Mesenchymal stem cell (in vitro differentiated cells and primary cell): ENCODE measurements at regions not wholly inside any gene's neighbourhood (a gene's known extent, or its start where the extent isn't known, plus 50 kb on each side); places are given as distances from the start of the nearest gene placed in this dataset.
"Not testable (repeated sequence)": the region's sequence is repeated elsewhere in the genome, so short reads cannot be mapped to it uniquely, and the experiment has no call there.

Experiments
- DNase-seq: peaks from one replicate; pipeline ENCODE4 v3.0.0-alpha.2; 2013
- H2AFZ ChIP-seq: one replicate; pipeline ENCODE4 v1.6.1; 2013; ENCODE audit warnings: low read depth, mild to moderate bottlenecking, control low read depth, inconsistent platforms, low read length, moderate library complexity
- H2AK5ac ChIP-seq: 2 replicates; pipeline ENCODE4 v1.6.1; 2013; ENCODE audit warnings: low read length, moderate library complexity, mild to moderate bottlenecking, inconsistent platforms; ENCODE audit not compliant: severe bottlenecking
- H2BK120ac ChIP-seq: one replicate; pipeline ENCODE4 v1.6.1; 2013; ENCODE audit warnings: low read depth, mild to moderate bottlenecking, inconsistent platforms, low read length, moderate library complexity
- H2BK12ac ChIP-seq, 2 experiments: one replicate each; pipeline ENCODE4 v1.6.1; 2013; ENCODE audit warnings: inconsistent platforms in 2 of 2, low read length in 2 of 2, mild to moderate bottlenecking in 2 of 2, moderate library complexity in 2 of 2, control low read depth in 1 of 2
- H2BK15ac ChIP-seq: one replicate; pipeline ENCODE4 v1.6.1; 2013; ENCODE audit warnings: mild to moderate bottlenecking, low read depth, inconsistent platforms; ENCODE audit not compliant: poor library complexity, severe bottlenecking
- H2BK5ac ChIP-seq: 2 replicates; pipeline ENCODE4 v1.6.1; 2013; ENCODE audit warnings: low read depth, mild to moderate bottlenecking, low read length, control low read depth, inconsistent platforms; ENCODE audit not compliant: poor library complexity, severe bottlenecking
- H3K14ac ChIP-seq, 2 experiments: one replicate each; pipeline ENCODE4 v1.6.1; 2013; ENCODE audit warnings: inconsistent platforms in 2 of 2, low read length in 2 of 2, control low read depth in 1 of 2, mild to moderate bottlenecking in 1 of 2, moderate library complexity in 1 of 2
- H3K18ac ChIP-seq, 2 experiments: one replicate each; pipeline ENCODE4 v1.6.1; 2013; ENCODE audit warnings: inconsistent platforms in 2 of 2, low read length in 2 of 2, control low read depth in 1 of 2, low read depth in 1 of 2, mild to moderate bottlenecking in 1 of 2
- H3K23ac ChIP-seq, 2 experiments: one replicate each; pipeline ENCODE4 v1.6.1; 2013; ENCODE audit warnings: inconsistent platforms in 2 of 2, low read length in 2 of 2, mild to moderate bottlenecking in 2 of 2, moderate library complexity in 2 of 2, control low read depth in 1 of 2
- H3K27ac ChIP-seq: 2 replicates; pipeline ENCODE4 v1.5.1; 2013; ENCODE audit warnings: mild to moderate bottlenecking, moderate library complexity, low read length, control low read depth, inconsistent platforms; ENCODE audit not compliant: poor library complexity, severe bottlenecking
- H3K27me3 ChIP-seq, 2 experiments: 2 replicates each; pipeline versions ENCODE4 v1.6.1 to v1.7.0; 2013; ENCODE audit warnings: low read length in 2 of 2, mild to moderate bottlenecking in 2 of 2, moderate library complexity in 2 of 2, control low read depth in 1 of 2, inconsistent platforms in 1 of 2; ENCODE audit not compliant: control insufficient read depth in 1 of 2, insufficient read depth in 1 of 2
- H3K36me3 ChIP-seq, 2 experiments: 2 replicates each; pipeline versions ENCODE4 v1.6.1 to v1.7.0; 2013; ENCODE audit warnings: low read length in 2 of 2, control low read depth in 1 of 2, inconsistent platforms in 1 of 2, low read depth in 1 of 2, mild to moderate bottlenecking in 1 of 2; ENCODE audit not compliant: insufficient read depth in 2 of 2, control insufficient read depth in 1 of 2
- H3K4ac ChIP-seq, 2 experiments: one replicate each; pipeline ENCODE4 v1.6.1; 2013; ENCODE audit warnings: inconsistent platforms in 2 of 2, low read length in 2 of 2, mild to moderate bottlenecking in 2 of 2, moderate library complexity in 2 of 2, control low read depth in 1 of 2, low read depth in 1 of 2
- H3K4me1 ChIP-seq: 2 replicates; pipeline ENCODE4 v1.6.1; 2013; ENCODE audit warnings: low read depth, low read length, control low read depth; ENCODE audit not compliant: control insufficient read depth, insufficient read depth
- H3K4me2 ChIP-seq: 2 replicates; pipeline ENCODE4 v1.6.1; 2013; ENCODE audit warnings: low read length, mild to moderate bottlenecking, inconsistent platforms; ENCODE audit not compliant: poor library complexity, severe bottlenecking
- H3K4me3 ChIP-seq, 2 experiments: 2 replicates each; pipeline versions ENCODE4 v1.5.1 to v1.7.0; 2013; ENCODE audit warnings: low read length in 2 of 2, mild to moderate bottlenecking in 2 of 2, control low read depth in 1 of 2, low read depth in 1 of 2; ENCODE audit not compliant: insufficient read depth in 1 of 2
- H3K79me1 ChIP-seq: replicated peaks from 2 replicates; pipeline ENCODE4 v1.6.1; 2013; ENCODE audit warnings: mild to moderate bottlenecking, control low read depth, low read length, inconsistent platforms; ENCODE audit not compliant: poor library complexity, severe bottlenecking
- H3K9ac ChIP-seq: 2 replicates; pipeline ENCODE4 v1.7.0; 2013; ENCODE audit warnings: mild to moderate bottlenecking, low read length, moderate library complexity
- H3K9me3 ChIP-seq: 2 replicates; pipeline ENCODE4 v1.7.0; 2013; ENCODE audit warnings: mild to moderate bottlenecking, low read length; ENCODE audit not compliant: control insufficient read depth
- H4K8ac ChIP-seq: one replicate; pipeline ENCODE4 v1.6.1; 2013; ENCODE audit warnings: inconsistent platforms, mild to moderate bottlenecking, low read length, moderate library complexity
- H4K91ac ChIP-seq: one replicate; pipeline ENCODE4 v1.6.1; 2013; ENCODE audit warnings: mild to moderate bottlenecking, low read length, inconsistent platforms
- WGBS: methylation state at CpG from one replicate; pipeline ENCODE4 v1.1.7; 2013; ENCODE audit warnings: mixed read lengths; 5-methylcytosine and 5-hydroxymethylcytosine counted together

- WGBS, result 0% methylated on average over 1 of the region's 1 CpG
- Histone ChIP-seq H3K9me3 (no peaks in the 10 kb centered on the region), H2AFZ (no peak overlapping the region), H3K14ac (no peak overlapping the region), H3K4ac (no peak overlapping the region), H4K8ac (no peak overlapping the region), H2AK5ac (no peak overlapping the region), H3K4me2 (no peak overlapping the region), H3K36me3 (no peaks in the 10 kb centered on the region), H2BK12ac (no peak overlapping the region), H4K91ac (no peak overlapping the region), H3K79me1 (no peaks in the 10 kb centered on the region), H3K4me1 (peaks cover 2% of the 10 kb centered on the region), H3K27me3 (no peaks in the 10 kb centered on the region), H3K23ac (no peak overlapping the region), H3K4me3 (no peak overlapping the region), H3K27ac (no peak overlapping the region), H3K18ac (no peak overlapping the region), H3K9ac (peak overlapping the region; percentile 19), H2BK120ac (no peak overlapping the region), H2BK15ac (no peak overlapping the region), H2BK5ac (no peak overlapping the region)
- peak; percentile 78 for DNase-seq
Measured at GRCh38 chr12:65675141-65675621, 149.1 kb upstream of the HMGA2 start.

- not testable (repeated sequence) for H3K27ac ChIP-seq, H4K8ac ChIP-seq, H3K27me3 ChIP-seq, H2AFZ ChIP-seq, H3K18ac ChIP-seq, H2BK120ac ChIP-seq, H3K4me1 ChIP-seq, H2BK15ac ChIP-seq, H3K36me3 ChIP-seq, H3K4me3 ChIP-seq, H3K23ac ChIP-seq, H2BK12ac ChIP-seq, H3K9me3 ChIP-seq, H3K4ac ChIP-seq, H2BK5ac ChIP-seq, DNase-seq, H3K79me1 ChIP-seq, H3K14ac ChIP-seq, H2AK5ac ChIP-seq, H4K91ac ChIP-seq, H3K9ac ChIP-seq, H3K4me2 ChIP-seq
- 95% methylated on average over 3 of the region's 4 CpGs for WGBS
Measured at GRCh38 chr12:65678172-65678571, 146.1 kb upstream of the HMGA2 start.

- H3K27me3 ChIP-seq, result no peaks in the 10 kb centered on the region
- H3K9ac ChIP-seq, result no peak overlapping the region
- no peak overlapping the region for H3K14ac ChIP-seq
- H4K91ac ChIP-seq, result no peak overlapping the region
- H2AFZ ChIP-seq, result no peak overlapping the region
- H3K4ac ChIP-seq, result no peak overlapping the region
- peak; percentile 33 for DNase-seq
- H3K36me3 ChIP-seq, result no peaks in the 10 kb centered on the region
- no peak overlapping the region for H3K18ac ChIP-seq
- no peak overlapping the region for H2BK15ac ChIP-seq
- H3K79me1 ChIP-seq, result no peaks in the 10 kb centered on the region
- H2BK12ac ChIP-seq, result no peak overlapping the region
- H4K8ac ChIP-seq, result no peak overlapping the region
- H3K4me2 ChIP-seq, result no peak overlapping the region
- H3K23ac ChIP-seq, result no peak overlapping the region
- H3K9me3 ChIP-seq, result no peaks in the 10 kb centered on the region
- H3K4me3 ChIP-seq, result no peak overlapping the region
- H2BK120ac ChIP-seq, result no peak overlapping the region
- H2AK5ac ChIP-seq, result no peak overlapping the region
- no peaks in the 10 kb centered on the region for H3K4me1 ChIP-seq
- no peak overlapping the region for H2BK5ac ChIP-seq
- H3K27ac ChIP-seq, result no peak overlapping the region
- no CpG with 5 or more reads among the region's 1 CpG for WGBS
Measured at GRCh38 chr12:65681226-65681625, 143.1 kb upstream of the HMGA2 start.

- Histone ChIP-seq H4K91ac (no peak overlapping the region), H3K27ac (no peak overlapping the region), H2AK5ac (no peak overlapping the region), H3K23ac (no peak overlapping the region), H3K14ac (no peak overlapping the region), H2BK5ac (no peak overlapping the region), H3K9me3 (no peaks in the 10 kb centered on the region), H3K9ac (no peak overlapping the region), H2BK120ac (no peak overlapping the region), H3K4me3 (no peak overlapping the region), H3K27me3 (no peaks in the 10 kb centered on the region), H3K36me3 (no peaks in the 10 kb centered on the region), H3K79me1 (no peaks in the 10 kb centered on the region), H2BK15ac (no peak overlapping the region), H3K4me1 (no peaks in the 10 kb centered on the region), H3K4me2 (no peak overlapping the region), H3K4ac (no peak overlapping the region), H2AFZ (no peak overlapping the region), H3K18ac (no peak overlapping the region), H2BK12ac (peak overlapping the region in 1 of 2 experiments; percentile 39), H4K8ac (no peak overlapping the region)
- DNase-seq, result no peak
- 25% methylated on average over 2 of the region's 3 CpGs for WGBS
Measured at GRCh38 chr12:65682112-65682511, 142.2 kb upstream of the HMGA2 start.
